ENCODE measurements at regions not wholly inside any gene's neighbourhood (a gene's known extent, or its start where the extent isn't known, plus 50 kb on each side); places are given as distances from the start of the nearest gene placed in this dataset.

GRCh38 chr13:33583398-33583797 lies 234.6 kb upstream of the RFC3 start:
- TF ChIP-seq CTCF (IDR thresholded peaks at IDR 0.05) (no peak), EP300 (IDR thresholded peaks at IDR 0.05) (no peak)

Data from ovary (tissue), 3 donors.